Esophagus muscularis mucosa (tissue), 3 donors: ENCODE measurements at regions not wholly inside any gene's neighbourhood (a gene's known extent, or its start where the extent isn't known, plus 50 kb on each side); places are given as distances from the start of the nearest gene placed in this dataset.

Source experiments
- CTCF ChIP-seq, 3 experiments: fragments of 200-600 bp in 2 of 3; fragments of 450-650 bp in 1 of 3; sonication (generic) in 2 of 3; IDR thresholded peaks; one replicate each; pipeline ENCODE4 v1.5.1; 2017 to 2019; ENCODE audit warnings: antibody characterized with exemption in 3 of 3, mild to moderate bottlenecking in 2 of 3, moderate library complexity in 1 of 3
- POLR2A ChIP-seq: fragments of 450-650 bp; IDR thresholded peaks from one replicate; pipeline ENCODE4 v1.6.1; 2017; ENCODE audit warnings: antibody characterized with exemption, moderate library complexity, mild to moderate bottlenecking, low read depth
- POLR2AphosphoS5 ChIP-seq, 2 donors: sonication (generic); formaldehyde crosslinking; IDR thresholded peaks; one replicate each; pipeline ENCODE4 v1.6.1; 2017; ENCODE audit warnings: antibody characterized with exemption in 2 of 2

- TF ChIP-seq CTCF (IDR thresholded peaks at IDR 0.05) (no peak), POLR2A (no peak), POLR2AphosphoS5 (IDR thresholded peaks at IDR 0.05) (no peak)
Measured at GRCh38 chr16:48442379-48442778, 57.2 kb upstream of the SIAH1 start.
